Ramos (cell line): ENCODE measurements at regions not wholly inside any gene's neighbourhood (a gene's known extent, or its start where the extent isn't known, plus 50 kb on each side); places are given as distances from the start of the nearest gene placed in this dataset.
"Not testable (repeated sequence)": the region's sequence is repeated elsewhere in the genome, so short reads cannot be mapped to it uniquely, and the experiment has no call there.

Experiments
- in situ Hi-C: fragments of 300-500 bp; cut with MboI; formaldehyde crosslinking; loops from one replicate; pipeline ENCODE4 v1.14.3; 2022; ENCODE audit warnings: low sequenced_read_pairs; ENCODE audit not compliant: unreplicated experiment

DNA sequence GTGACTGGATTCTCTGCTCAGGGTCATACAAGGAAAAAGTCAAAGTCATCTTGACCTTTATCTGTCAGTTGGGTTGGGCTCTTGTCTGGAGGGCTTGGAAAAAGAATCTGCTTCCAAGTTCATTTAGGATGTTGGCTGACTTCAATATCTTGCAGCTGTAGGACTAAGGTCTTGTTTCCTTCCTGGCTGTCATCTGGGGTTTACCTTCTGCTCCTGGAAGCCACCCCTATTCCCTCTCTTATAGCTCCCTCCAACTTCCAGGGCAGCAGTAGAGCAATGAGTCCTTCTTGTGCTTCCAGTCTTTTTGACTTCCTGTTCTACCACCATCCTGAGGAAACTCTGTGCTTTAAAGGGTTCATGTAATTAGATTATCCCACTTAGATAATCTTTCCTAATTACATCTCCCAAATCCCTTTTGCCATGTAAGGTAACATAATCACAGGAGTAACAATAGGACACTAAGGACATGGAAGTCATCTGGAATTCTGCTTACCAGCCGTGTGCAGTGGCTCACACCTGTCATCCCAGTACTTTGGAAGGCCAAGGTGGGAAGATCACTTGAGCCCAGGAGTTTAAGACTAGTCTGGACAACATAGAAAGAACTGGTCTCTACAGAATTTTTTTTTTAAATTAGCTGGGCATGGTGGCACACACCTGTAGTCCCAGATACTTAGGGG, 170.7 kb upstream of the KITLG start:
- in situ Hi-C loops: no loop called here

DNA sequence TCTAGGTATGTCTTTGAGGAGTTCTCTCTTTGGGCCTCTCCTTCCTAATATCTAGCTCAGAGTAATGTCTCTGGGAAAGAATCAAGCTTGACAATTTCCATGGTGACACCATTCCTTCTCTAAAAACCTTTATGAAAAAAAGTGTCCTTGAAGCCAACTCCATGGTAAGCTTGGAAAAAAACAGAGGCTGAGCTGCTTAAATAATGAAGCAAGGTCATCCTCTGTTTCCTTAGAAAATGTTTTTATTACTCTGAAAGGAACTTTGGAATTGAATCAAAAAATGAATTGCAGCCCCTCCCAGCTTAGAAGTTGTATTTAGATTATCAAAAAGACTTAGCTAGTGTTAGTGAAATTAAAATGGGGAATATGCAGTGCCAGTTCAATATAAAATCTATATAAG, 166.1 kb upstream of the KITLG start:
- in situ Hi-C loops: no loop called here

DNA sequence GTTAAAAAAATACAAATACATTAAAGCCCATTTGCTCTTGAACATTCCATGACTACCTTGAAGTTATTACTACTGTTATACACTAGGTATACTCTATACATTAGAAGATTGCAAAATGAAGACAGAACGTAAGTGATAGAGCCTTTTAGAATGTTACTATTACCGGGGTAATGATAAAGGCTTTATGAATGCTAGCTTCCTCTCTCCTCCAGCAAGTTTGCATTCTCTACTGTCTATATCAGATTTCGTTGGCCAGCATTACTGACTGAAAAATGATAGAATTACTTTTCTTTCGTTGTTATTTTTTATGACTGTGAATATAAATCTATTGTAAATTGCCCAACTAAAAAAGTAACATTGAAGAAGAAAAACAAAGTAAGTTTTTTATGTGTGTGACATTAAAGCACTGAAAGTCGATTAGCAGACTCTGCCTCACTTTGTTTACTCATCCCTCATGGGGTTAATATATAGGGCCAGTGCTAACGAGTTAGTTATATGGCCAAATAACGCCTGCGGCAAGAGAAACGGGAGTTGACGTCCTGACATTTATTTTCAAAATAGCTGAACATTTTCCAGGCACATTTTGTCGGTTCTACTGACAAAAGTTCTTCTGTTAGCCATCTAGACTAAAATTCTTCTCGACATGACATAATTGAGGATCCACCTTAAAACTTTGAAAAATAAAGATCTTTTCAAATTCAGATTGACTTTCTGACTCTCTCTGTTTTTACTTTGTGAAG, 163.8 kb upstream of the KITLG start:
- in situ Hi-C loops: no loop called here

DNA sequence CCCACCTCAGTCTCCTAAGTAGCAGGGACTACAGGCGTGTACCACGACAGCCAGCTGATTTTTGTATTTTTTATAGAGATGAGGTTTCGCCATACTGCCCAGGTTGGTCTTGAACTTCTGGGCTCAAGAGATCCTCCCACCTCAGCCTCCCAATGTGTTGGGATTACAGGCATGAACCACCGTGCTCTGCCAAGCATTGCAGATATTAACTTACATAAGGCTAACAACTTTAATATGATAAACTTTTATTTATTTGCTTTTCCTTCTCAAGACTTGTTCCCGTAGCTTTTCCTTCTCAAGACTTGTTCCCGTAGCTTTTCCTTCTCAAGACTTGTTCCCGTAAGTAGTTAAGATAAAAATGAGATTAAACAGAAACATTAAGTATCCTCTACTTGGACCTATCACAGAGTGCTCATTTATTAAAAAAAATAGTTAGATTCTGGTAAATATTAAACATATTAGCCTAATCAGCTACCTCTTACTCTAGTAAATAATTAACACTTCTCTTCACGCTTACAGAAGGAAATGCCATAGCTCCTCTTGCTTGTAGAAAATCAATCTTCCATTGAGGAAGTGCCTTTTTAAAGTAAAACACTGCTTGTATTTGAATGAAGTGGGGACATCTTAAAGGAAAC, 157.7 kb upstream of the KITLG start:
- in situ Hi-C loops: no loop called here

DNA sequence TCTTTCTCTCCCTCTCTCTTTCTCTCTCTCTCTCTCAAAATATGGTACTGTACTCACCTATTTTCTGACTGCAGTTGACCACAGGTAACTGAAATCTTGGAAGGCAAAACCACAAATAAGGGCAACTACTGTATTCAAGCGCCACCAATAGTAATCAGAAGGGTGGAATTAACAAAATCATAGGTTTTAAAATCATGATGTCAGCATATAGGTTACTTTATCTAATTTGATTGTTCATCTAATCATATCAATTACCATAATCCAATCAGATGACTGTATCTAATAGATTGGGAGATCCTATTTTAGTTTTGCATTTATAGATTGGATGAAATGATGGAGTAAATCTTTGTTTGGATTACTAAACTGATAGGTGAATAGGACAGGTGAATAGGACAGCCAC, 155.8 kb upstream of the KITLG start:
- in situ Hi-C loops: no loop called here

DNA sequence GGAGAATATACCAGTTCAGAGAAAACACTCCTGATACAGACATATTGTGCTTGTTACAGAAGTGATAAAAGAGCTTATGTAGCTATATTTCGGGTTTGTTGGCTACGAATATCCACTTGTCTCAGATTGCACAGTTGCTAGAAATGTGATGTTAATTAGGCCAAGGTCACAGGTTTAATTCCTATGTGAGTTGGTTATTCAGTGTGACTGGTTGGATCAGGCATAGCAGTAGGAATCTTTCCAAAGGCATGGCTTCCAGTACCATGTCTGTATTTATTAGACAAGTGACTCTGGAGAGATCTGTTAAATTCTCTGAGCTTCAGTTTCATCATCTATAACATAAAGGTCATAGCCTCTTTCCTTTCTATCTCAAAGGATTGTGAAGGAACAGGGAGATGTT, 152.7 kb upstream of the KITLG start:
- in situ Hi-C loops: no loop called here

DNA sequence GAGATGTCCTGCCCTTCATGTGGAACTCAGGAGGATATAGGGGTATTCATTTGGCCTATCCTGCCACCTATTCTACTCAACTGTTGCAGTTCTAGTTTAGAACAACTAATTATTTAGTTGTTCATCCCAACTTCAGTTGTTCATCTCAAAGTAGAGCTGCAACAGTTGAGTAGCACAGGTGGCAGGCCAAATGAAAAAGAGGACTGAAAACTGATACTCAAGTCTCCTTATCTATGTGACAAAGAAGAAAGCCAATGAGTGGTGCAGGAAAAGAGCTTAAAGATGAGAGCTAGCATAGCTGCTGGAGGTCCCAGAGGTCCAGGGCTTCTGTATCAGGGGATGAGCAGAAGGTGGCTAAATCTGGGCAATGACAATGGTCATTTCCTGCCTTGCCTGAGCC, 148.9 kb upstream of the KITLG start:
- in situ Hi-C loops: no loop called here

DNA sequence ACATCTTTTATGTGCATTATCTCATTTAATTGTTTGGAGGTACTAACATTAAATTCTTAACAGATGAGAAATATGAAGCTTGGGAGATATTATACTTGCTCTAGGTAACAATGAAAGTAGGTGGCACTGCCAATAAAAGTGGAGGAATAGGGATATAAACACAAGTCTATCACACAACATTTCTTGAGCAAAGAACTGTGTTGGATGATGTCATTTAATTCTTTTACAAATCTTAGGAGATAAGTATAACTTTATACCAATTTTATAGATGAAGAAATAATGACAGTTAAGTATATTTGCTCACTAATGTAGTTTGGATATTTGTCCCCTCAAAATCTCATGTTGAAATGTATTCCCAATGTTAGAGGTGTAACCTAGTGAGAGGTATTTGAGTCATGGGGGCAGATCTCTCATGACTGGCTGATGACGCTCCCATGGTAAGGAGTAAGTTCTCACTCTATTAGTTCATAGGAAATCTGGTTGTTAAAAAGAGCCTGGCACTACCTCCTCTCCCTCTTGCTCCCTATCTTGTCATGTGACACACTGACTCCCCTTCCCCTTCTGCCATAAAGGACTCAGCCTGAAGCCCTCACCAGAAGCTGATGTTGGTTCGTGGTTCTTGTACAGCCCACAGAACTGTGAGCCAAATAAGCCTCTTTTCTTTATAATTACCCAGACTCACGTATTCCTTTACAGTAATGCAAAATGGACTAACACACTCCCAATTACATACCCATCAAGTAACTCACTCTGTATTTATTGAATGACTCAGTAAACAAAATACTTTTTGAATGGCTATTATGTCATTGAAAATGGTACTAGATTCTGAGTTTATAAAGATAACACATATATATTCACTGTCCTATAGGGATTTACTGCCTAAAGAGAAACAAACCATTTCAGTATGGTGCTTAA, 146.8 kb upstream of the KITLG start:
- in situ Hi-C loops: no loop called here

DNA sequence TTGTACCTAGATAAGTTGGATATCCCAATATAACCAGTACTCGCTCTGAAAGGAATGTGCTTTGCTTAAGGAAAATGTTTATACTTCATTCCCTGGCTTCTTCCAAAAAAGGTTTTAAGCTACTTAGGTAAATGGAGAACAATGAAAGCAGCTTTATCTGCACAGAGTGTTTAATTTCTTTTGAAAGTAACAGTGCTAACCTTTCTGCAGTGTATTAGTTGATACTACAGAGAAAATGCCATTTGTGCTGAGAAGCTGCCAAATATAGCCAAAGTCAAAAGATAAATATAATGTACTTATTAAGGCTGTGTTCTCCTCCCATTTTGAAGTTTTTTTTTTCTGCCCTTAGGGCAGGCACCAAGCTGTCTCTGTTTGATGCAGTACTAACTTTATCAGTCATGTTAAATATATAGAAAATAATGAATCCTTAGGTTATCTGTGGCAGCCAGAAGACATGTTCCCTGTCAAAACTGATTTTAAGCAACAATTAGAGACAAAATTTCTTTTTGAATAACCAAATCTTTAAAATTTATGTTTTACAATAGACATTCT, 145.4 kb upstream of the KITLG start:
- in situ Hi-C loops: no loop called here

DNA sequence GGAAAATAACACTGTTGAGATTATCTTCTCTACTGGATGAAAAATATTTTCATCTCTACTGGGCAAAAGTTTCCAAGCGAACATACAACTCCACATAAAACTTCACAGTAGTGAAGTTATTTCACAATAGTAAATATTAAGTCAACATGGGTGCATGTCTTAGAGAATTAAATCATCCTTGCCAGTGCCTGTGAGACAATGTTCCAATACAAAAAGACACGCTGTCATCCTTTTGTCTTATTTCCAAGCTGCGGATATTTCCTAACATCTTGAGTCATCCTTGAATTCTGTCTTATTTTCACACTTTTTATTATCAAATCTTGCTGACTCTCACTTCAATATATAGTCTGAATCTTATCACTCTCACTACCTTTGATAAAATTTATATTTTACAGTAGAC, 142.9 kb upstream of the KITLG start:
- in situ Hi-C loops: no loop called here

DNA sequence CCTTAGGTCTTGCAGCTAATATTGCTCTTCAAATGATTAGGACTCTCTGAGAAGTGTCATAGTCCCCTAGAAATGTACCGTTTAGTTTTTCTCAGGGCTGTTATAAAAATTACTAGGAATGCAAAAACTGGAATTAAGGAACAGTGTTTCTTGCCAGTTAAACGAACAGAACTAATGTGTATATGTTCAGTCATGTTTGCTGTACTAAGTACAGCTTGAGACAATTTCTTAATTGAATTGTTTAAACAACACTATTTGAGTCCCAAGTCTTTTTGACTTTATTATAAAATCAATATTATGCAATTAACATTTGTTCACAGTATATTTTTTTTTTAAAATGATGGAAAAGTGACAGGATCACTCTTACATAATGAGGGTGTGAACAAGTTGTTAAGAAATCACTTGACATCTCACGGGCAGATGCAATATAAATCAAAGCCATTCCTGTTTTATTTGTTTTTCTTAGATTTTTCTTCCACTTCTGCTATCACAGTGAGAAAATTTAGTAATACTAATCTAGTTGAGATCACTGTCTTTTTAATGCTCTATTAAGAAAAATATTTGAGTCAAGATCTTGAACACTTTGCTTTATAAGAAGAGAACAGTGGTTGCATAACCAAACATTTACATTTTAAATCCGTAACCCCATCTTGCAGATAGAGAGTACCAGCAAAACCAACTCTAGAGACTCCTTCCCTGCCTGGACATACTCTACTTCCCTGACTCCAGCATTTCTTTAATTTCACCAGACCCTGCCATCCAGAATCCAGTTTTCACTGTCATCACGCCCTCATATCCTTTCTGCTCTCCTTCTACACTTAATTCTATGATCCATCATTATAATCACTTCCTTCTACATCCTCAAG, 140.7 kb upstream of the KITLG start:
- in situ Hi-C loops: no loop called here

DNA sequence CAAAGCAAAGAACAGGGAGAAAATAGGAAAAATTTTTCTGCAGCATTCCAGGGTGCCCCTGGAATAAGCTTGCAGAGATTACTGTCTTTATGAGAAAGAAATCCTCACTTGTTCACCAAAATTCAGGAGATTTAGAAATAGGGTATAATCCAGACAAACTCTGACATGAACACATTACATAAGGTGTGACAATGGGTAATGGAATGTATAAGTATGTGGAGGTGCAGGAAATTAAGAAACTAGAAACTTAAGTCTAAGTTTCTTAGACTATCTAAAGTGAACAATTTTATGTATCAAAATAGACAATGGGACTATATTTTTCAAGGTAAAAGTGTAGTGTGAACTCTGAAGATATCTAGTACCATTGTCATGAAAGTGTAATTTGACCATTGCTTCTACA, 140.0 kb upstream of the KITLG start:
- in situ Hi-C loops: no loop called here

DNA sequence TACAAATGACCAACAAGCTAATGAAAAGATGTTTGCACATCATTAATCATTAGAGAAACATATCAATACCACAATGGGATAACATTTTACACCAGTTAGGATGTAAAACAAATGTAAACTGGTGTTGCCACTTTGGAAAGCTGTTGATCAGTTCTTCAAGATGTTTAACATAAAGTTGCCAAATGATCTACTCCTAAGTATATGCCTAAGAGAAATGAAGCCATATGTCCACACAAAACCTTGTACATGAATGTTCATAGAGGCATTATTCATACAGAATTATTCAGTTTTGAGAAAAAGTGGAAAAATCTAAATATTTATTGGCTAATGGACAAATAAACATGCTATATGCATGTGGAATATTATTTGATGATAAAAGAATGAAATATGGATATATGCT, 136.9 kb upstream of the KITLG start:
- in situ Hi-C loops: no loop called here

DNA sequence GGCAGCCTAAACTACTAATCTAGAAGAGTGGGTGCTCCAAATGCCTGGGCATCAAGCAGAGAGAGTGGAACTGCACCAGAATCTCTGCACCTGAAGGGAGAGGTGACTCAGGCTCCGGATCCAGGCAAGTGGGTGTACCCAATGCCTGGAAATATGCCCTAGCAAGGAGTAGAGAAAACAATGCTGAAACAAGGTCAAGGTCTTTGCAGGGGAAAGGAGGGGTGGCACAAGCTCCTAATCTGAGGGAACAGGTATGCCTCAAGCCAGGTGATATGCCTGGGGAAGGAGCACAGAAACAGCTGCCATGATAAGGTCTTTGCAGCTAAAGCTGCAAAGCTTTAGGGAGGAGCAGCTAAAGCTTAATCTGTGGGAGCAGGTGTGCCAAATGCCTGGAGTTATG, 136.0 kb upstream of the KITLG start:
- in situ Hi-C loops: no loop called here

DNA sequence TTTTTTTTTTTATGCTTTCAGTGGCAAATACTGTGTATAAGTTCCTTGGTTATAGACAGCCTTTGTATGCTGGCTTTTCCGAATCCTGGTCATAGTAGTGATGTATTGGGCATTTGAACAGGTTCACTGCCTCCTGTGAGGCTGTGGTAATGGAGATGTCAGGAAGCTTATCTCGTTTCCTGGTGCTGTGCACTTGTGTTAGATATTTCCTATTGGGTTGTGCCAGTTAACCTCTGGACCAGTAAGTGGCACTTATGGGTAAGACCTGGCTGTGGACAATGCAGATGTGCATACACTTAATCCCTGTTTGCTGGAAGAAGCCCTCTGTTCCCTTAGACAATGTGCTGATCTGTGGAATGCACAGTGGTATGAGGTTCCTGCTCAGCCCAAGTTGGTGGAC, 135.4 kb upstream of the KITLG start:
- in situ Hi-C loops: no loop called here

DNA sequence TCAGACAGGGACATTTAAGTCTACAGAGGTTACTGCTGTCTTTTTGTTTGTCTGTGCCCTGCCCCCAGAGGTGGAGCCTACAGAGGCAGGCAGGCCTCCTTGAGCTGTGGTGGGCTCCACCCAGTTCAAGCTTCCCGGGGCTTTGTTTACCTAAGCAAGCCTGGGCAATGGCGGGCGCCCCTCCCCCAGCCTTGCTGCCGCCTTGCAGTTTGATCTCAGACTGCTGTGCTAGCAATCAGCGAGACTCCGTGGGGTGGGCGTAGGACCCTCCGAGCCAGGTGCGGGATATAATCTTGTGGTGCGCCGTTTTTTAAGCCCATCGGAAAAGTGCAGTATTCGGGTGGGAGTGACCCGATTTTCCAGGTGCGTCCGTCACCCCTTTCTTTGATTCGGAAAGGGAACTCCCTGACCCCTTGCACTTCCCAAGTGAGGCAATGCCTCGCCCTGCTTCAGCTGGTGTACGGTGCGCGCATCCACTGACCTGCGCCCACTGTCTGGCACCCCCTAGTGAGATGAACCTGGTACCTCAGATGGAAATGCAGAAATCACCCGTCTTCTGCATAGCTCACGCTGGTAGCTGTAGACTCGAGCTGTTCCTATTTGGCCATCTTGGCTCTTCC, 134.1 kb upstream of the KITLG start:
- in situ Hi-C loops: not testable (repeated sequence)

DNA sequence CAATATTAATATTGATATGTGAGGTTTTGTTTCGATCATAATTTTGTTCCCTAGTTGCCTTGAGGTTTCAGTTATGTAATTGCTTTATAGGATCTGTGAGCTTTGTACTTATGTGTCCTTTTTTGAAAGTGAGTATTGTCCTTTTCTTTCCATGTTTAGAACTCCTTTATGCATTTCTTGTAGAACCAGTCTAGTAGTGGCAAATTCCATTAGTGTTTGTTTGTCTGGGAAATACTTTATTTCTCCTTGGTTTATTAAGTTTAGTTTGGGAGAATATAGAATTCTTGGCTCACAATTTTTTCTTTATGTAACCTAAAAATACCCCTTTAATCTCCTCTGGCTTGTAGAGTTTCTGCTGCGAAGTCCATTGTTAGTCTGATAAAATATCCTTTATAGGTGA, 127.5 kb upstream of the KITLG start:
- in situ Hi-C loops: no loop called here

DNA sequence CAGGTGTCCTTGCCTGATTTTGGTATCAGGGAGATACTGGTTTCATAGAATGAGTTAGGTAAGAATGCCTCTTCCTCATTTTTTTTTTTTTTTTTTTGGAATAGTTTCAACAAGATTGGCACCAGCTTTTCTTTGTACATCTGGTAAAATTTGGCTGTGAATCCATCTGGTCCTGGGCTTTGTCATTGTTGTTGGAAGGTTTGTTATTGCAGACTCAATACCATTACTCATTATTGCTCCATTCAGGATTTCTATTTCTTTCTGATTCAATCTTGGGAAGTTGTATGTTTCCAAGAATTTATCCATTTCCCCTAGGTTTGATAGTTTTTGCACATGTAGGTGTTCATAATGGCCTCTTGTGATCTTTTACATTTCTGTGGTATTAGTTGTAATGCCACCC, 126.0 kb upstream of the KITLG start:
- in situ Hi-C loops: no loop called here

DNA sequence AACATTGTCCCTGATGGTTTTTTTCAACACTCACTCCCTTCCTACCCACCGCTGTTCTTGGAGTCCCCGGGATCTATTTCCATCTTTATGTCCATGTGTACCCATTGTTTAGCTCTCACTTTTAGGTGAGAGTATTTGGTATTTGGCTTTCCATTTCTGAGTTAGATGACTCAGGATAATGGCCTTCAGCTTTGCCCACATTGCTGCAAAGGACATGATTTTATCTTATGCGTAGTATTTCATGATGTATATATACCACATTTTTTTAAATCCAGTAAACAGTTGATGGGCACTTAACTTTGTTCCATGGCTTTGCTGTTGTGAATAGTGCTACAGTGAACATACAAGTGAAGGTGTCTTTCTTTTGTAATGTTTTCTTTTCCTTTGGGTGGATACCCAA, 123.5 kb upstream of the KITLG start:
- in situ Hi-C loops: no loop called here
